ENCODE measurements at regions not wholly inside any gene's neighbourhood (a gene's known extent, or its start where the extent isn't known, plus 50 kb on each side); places are given as distances from the start of the nearest gene placed in this dataset.

GRCh38 chr15:94917068-94917467 is 685.7 kb downstream of the MCTP2 start:
- TF ChIP-seq ZFP3 (CRISPR knock-in tag; IDR thresholded peaks at IDR 0.05) (no peak), ESRRG (CRISPR knock-in tag; IDR thresholded peaks at IDR 0.05) (no peak), GLIS3 (CRISPR knock-in tag; IDR thresholded peaks at IDR 0.05) (no peak), ZNF565 (CRISPR knock-in tag; conservative IDR thresholded peaks at IDR 0.05; ENCODE audit: low read depth) (no peak), TCF4 (CRISPR knock-in tag; IDR thresholded peaks at IDR 0.05; ENCODE audit: borderline replicate concordance) (no peak), BACH2 (CRISPR knock-in tag; IDR thresholded peaks at IDR 0.05; ENCODE audit: borderline replicate concordance) (no peak), OSR1 (CRISPR knock-in tag; IDR thresholded peaks at IDR 0.05) (no peak), ISL1 (CRISPR knock-in tag; IDR thresholded peaks at IDR 0.05) (no peak), PPARA (CRISPR knock-in tag; IDR thresholded peaks at IDR 0.05; ENCODE audit: borderline replicate concordance) (no peak), TOX (CRISPR knock-in tag; IDR thresholded peaks at IDR 0.05; ENCODE audit: borderline replicate concordance) (no peak), ZNF8 (CRISPR knock-in tag; IDR thresholded peaks at IDR 0.05) (no peak), RARB (CRISPR knock-in tag; IDR thresholded peaks at IDR 0.05) (no peak)
- TF ChIP-seq, protein P1, sequence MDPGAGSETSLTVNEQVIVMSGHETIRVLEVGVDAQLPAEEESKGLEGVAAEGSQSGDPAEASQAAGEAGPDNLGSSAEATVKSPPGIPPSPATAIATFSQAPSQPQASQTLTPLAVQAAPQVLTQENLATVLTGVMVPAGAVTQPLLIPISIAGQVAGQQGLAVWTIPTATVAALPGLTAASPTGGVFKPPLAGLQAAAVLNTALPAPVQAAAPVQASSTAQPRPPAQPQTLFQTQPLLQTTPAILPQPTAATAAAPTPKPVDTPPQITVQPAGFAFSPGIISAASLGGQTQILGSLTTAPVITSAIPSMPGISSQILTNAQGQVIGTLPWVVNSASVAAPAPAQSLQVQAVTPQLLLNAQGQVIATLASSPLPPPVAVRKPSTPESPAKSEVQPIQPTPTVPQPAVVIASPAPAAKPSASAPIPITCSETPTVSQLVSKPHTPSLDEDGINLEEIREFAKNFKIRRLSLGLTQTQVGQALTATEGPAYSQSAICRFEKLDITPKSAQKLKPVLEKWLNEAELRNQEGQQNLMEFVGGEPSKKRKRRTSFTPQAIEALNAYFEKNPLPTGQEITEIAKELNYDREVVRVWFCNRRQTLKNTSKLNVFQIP (CRISPR knock-in tag; IDR thresholded peaks at IDR 0.05; ENCODE audit: borderline replicate concordance, low read depth), result no peak
- no peak for ATAC-seq

- no peak for TF ChIP-seq ZNF8 (CRISPR knock-in tag; IDR thresholded peaks at IDR 0.05)
- TF ChIP-seq OSR1 (CRISPR knock-in tag; IDR thresholded peaks at IDR 0.05), result no peak
- TF ChIP-seq ESRRG (CRISPR knock-in tag; IDR thresholded peaks at IDR 0.05), result no peak
- no peak for ATAC-seq
These were observed 690.6 kb downstream of the MCTP2 start for GRCh38 chr15:94921936-94922335.

GRCh38 chr15:94924057-94924456 is 692.7 kb downstream of the MCTP2 start:
- TF ChIP-seq, protein P1 (CRISPR knock-in tag; IDR thresholded peaks at IDR 0.05; ENCODE audit: borderline replicate concordance, low read depth), result no peak
- TF ChIP-seq ZNF70 (CRISPR knock-in tag; IDR thresholded peaks at IDR 0.05) (no peak), ZFP30 (CRISPR knock-in tag; IDR thresholded peaks at IDR 0.05) (no peak), TCF4 (CRISPR knock-in tag; IDR thresholded peaks at IDR 0.05; ENCODE audit: borderline replicate concordance) (no peak), TOX (CRISPR knock-in tag; IDR thresholded peaks at IDR 0.05; ENCODE audit: borderline replicate concordance) (no peak), SNAI2 (CRISPR knock-in tag; IDR thresholded peaks at IDR 0.05) (no peak), TSHZ2 (CRISPR knock-in tag; IDR thresholded peaks at IDR 0.05) (no peak), ZNF565 (CRISPR knock-in tag; conservative IDR thresholded peaks at IDR 0.05; ENCODE audit: low read depth) (no peak), CSDC2 (CRISPR knock-in tag; IDR thresholded peaks at IDR 0.05) (no peak), OSR1 (CRISPR knock-in tag; IDR thresholded peaks at IDR 0.05) (no peak), ZNF8 (CRISPR knock-in tag; IDR thresholded peaks at IDR 0.05) (no peak), ISL1 (CRISPR knock-in tag; IDR thresholded peaks at IDR 0.05) (no peak), ESRRG (CRISPR knock-in tag; IDR thresholded peaks at IDR 0.05) (no peak), PPARA (CRISPR knock-in tag; IDR thresholded peaks at IDR 0.05; ENCODE audit: borderline replicate concordance) (no peak), BACH2 (CRISPR knock-in tag; IDR thresholded peaks at IDR 0.05; ENCODE audit: borderline replicate concordance) (no peak), RARB (CRISPR knock-in tag; IDR thresholded peaks at IDR 0.05) (no peak)
- TF ChIP-seq, protein P2, sequence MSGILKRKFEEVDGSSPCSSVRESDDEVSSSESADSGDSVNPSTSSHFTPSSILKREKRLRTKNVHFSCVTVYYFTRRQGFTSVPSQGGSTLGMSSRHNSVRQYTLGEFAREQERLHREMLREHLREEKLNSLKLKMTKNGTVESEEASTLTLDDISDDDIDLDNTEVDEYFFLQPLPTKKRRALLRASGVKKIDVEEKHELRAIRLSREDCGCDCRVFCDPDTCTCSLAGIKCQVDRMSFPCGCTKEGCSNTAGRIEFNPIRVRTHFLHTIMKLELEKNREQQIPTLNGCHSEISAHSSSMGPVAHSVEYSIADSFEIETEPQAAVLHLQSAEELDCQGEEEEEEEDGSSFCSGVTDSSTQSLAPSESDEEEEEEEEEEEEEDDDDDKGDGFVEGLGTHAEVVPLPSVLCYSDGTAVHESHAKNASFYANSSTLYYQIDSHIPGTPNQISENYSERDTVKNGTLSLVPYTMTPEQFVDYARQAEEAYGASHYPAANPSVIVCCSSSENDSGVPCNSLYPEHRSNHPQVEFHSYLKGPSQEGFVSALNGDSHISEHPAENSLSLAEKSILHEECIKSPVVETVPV (CRISPR knock-in tag; IDR thresholded peaks at IDR 0.05), result no peak
- TF ChIP-seq, protein P3, sequence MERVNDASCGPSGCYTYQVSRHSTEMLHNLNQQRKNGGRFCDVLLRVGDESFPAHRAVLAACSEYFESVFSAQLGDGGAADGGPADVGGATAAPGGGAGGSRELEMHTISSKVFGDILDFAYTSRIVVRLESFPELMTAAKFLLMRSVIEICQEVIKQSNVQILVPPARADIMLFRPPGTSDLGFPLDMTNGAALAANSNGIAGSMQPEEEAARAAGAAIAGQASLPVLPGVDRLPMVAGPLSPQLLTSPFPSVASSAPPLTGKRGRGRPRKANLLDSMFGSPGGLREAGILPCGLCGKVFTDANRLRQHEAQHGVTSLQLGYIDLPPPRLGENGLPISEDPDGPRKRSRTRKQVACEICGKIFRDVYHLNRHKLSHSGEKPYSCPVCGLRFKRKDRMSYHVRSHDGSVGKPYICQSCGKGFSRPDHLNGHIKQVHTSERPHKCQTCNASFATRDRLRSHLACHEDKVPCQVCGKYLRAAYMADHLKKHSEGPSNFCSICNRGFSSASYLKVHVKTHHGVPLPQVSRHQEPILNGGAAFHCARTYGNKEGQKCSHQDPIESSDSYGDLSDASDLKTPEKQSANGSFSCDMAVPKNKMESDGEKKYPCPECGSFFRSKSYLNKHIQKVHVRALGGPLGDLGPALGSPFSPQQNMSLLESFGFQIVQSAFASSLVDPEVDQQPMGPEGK (CRISPR knock-in tag; IDR thresholded peaks at IDR 0.05; ENCODE audit: borderline replicate concordance), result no peak
- TF ChIP-seq, protein P4, sequence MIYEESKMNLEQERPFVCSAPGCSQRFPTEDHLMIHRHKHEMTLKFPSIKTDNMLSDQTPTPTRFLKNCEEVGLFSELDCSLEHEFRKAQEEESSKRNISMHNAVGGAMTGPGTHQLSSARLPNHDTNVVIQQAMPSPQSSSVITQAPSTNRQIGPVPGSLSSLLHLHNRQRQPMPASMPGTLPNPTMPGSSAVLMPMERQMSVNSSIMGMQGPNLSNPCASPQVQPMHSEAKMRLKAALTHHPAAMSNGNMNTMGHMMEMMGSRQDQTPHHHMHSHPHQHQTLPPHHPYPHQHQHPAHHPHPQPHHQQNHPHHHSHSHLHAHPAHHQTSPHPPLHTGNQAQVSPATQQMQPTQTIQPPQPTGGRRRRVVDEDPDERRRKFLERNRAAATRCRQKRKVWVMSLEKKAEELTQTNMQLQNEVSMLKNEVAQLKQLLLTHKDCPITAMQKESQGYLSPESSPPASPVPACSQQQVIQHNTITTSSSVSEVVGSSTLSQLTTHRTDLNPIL (CRISPR knock-in tag; IDR thresholded peaks at IDR 0.05; ENCODE audit: low read depth), result no peak
- ATAC-seq, result no peak

Measured in SK-N-SH treated with all-trans-retinoic acid at 6 μM for 48 hours (cell line).